CD4-positive, alpha-beta T cell treated with Interleukin-4 for 1 hour (primary cell): ENCODE measurements at regions not wholly inside any gene's neighbourhood (a gene's known extent, or its start where the extent isn't known, plus 50 kb on each side); places are given as distances from the start of the nearest gene placed in this dataset.
A peak's percentile ranks its signal among the peaks of the same experiment; 100 is the strongest.
"Not testable (repeated sequence)": the region's sequence is repeated elsewhere in the genome, so short reads cannot be mapped to it uniquely, and the experiment has no call there.

Experiments
- DNase-seq, 2 donors: peaks; one replicate each; pipeline ENCODE4 v3.0.0-alpha.2; 2020 to 2022

DNA sequence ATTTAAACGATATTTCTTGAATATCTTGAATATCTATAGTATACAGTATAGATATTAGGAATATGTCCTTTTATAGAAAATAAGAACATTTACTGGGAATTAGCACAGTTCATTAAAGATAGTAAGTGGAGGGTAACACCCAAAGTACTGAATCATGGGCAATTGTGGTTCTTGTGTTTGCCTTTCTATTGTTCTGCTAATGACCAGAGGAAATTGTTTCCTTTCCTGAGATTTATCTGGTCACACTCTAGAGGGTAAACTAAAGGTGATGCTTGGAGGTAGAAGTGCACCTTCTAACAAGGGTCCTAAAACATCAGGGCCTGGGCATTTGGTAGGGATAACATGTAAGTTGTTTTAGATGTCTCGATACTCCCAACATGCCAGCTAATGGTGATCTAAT, 241.3 kb upstream of the SFRP2 start:
- no peak for DNase-seq

DNA sequence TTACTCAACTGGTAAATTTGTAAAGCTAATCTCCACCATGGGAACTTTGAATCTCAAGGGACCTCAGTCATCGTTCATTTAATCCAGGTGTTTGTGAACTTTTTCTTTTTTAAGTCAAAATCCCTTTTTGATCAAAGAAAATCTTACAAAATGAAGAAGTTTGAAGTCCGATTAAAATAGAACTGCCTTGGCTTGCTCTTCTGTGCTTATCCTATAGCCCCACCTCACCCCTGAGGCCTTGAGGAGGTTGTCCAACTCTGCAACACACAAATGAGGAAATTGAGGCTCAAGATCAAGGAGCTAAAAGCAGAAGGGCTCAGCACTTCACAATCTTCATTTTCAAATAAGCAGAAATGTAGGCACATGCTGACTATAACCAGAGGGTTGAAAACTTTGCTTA, 240.3 kb upstream of the SFRP2 start:
- no peak for DNase-seq

GRCh38 chr4:154025110-154025509, 236.2 kb upstream of the SFRP2 start:
- no peak for DNase-seq

GRCh38 chr4:154024097-154024694, 235.3 kb upstream of the SFRP2 start:
- DNase-seq = no peak

- not testable (repeated sequence) for DNase-seq
These were observed 234.8 kb upstream of the SFRP2 start for GRCh38 chr4:154023671-154024070.

DNA sequence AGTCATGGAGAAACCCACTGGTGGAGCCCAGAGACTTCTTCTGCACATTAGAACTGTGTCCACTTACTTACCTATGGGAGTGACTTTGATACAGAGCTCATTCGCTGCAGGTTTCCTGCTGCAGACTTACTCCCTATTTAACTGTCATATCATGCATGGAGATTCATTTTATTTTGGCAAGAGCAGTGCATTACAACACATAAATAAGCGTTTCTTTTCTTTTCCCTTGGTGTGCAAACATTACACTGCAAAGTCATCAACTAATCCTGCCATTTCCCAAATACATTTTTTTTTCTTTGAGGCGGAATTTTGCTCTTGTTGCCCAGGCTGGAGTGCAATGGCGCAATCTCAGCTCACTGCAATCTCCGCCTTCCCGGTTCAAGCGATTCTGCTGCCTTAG, 230.9 kb upstream of the SFRP2 start:
- no peak for DNase-seq

DNA sequence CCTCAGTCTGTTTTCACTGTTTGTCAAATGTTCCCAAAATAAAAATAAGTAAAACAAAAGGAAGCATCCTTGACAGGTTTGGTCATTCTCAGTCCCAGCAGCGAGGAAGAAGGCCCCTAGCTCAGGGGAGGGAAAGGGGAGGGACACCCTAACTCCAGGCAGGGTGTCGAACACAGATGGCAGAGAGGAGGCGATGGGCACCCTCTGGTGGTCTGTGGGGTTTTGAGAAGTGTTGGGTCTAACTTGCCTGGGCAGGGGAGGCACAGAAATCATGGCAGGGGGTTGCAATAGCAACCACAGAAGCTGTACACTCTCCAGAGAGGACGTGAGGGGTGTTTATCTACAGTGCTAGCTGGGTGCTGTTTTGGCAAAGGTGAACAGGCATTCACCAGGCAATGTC, 229.8 kb upstream of the SFRP2 start:
- peak; percentile 7 to 18 for DNase-seq

- no peak for DNase-seq
These were observed 226.7 kb upstream of the SFRP2 start for GRCh38 chr4:154015578-154015977.

- no peak for DNase-seq
These were observed 225.8 kb upstream of the SFRP2 start for GRCh38 chr4:154014407-154015321.

DNA sequence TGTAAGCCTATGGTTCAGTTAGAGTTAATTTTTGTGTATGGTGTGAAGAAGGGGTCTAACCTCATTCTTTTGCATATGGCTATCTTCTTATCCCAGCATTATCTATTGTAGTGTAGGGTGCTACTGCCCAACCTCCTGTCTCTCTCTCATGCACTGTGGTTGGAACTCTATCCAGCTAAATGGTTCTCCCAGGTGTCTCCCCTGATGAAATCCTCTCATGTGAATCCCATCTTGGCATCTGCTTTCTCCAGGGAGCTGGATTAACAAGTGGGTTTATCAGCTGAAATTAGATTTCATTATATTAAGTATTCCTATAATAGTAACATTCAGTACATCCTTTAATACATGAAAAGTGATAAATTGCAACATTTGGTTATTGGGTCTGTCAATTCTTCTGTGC, 224.7 kb upstream of the SFRP2 start:
- no peak for DNase-seq

DNA sequence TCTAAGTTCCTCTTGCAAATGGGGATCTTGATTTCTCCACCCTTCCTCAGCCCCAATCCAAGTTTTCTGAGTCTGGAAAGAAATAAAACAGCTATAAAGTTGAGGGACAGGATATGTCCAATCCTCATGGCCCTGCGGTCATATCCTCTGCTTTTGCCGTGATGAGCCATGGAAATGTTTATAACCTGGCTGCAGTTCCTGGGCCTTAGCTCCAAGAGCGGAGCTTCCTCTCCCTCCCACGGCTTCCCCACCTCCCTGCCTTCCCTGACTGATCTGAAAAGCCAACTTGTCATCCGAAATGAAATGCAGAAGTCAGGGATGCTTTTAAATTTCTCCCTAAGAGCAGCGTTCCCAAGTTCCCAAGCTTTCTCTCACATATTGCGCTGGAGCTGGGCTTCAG, 221.5 kb upstream of the SFRP2 start:
- DNase-seq = no peak

DNA sequence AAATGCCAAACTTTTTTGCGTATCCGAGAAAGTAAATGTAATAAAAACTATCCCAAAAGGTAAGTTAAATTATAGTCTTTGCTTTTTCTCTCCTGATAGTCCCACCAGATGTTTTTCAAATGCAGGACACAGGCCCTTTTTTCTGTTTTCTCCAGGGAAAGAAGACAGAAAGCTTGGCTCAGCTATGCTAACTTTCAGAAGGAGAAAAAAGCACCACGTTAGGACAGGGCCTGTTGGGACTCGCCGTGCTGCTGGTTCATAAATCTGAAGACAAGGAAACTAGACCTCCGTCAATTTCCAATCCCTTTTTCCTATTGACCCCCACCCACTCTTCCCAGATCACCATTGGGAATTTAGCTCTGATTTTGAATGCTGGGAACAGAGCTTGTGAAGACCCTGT, 220.9 kb upstream of the SFRP2 start:
- no peak for DNase-seq

DNA sequence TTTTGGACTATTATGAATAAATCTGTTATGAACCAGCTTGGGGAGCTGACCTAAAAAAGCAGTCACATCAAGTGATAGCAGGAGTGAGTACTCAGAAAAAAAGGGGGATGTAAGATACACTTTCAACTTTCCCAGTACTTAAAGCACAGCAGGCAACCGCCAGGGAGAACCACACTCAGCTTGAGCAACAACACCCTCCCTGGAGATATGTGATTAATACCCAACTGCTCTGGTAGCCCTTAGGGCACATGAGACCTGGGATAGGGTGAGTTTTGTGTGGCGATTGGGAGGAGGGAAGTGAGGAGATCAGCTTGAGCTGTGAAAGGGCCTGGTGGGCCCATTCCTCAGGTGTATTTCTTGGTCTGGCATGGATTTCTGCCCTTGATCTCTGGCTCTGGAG, 220.3 kb upstream of the SFRP2 start:
- no peak for DNase-seq

DNA sequence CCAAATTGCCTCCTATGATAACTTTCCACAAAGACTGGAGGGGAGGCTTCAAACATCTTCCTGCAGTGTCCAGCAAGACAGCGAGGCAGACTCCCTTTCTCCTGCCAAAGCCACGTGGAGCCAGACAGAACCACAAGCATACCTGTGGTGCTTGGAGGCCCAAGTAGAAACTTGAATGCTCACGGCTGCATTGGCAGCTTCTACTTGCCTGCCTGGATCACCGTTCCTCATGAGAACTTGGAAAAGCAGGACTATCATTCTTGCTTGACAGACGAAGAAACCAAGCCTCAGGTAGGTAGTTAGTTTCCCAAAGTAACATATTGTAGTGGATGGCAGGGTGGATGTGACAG, 216.3 kb upstream of the SFRP2 start:
- no peak for DNase-seq

DNA sequence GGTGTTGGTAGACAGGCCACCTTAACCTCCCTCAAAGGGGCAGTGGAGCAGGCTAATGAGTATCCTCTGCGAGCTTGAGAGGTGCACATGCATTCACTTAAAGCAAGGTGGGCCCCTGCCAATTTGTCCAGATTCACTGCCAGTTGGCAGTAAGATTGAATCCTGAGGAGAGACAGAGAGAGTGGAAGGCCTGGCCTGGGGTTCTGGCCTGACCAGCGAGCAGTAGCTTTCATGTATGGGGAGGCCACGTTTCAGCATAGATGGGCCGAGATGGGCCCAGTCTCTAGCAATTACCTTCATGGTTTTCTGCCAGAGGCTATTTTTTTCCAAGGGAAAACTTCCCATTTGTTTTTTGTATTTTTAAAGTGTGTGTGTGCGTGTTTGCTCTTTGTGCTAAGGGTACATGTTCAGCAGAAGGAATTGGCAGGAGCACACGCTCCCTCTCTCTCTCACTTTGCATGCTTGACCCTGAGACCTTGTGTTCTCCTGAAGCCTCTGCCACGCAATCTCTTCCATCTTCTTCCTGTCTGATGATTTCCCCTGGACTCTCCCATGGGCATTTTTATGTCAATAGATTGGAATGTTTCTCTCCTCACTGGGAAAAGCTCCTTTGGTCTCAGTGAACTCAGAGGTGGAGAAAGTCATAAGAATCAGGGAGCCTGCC, 215.8 kb upstream of the SFRP2 start:
- DNase-seq = no peak

DNA sequence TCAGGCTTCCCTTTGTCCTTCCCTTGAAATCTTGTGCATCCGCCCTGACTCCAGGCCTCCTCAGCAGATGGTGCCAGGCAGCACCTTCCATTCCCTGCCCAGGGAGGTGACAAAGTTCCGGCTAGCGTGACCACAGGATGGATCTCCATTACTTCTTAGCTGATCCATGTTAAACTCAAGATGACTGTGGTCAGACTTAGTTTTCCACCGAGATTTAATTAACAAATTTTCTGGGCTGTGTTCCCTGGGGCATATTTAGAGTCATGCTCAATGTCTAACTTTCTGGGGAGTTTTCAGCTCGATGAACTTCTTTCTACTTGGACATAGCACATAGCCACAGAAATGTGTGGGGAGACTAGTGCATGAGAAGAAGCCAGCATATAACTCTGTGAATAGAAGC, 215.1 kb upstream of the SFRP2 start:
- DNase-seq = no peak

DNA sequence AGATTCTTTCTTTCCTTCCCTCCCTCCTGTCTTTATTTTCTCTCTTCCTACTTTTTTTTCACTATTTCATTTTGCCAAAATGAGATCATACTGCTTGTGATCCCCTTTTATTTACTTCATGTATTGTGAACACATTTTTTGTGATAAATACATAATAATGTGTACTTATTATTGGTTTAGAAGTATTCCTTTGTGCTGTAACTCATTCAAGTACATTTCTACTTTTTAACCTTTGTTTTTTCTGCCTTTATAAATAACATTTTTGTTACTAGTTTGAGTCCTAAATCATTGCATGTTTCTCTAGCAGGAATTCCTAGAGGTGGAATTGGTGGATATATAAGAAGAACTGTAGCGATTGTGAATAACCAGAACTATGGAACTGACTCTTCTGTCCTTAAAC, 214.5 kb upstream of the SFRP2 start:
- DNase-seq = no peak

- no peak for DNase-seq
These were observed 212.3 kb upstream of the SFRP2 start for GRCh38 chr4:154001193-154001592.

DNA sequence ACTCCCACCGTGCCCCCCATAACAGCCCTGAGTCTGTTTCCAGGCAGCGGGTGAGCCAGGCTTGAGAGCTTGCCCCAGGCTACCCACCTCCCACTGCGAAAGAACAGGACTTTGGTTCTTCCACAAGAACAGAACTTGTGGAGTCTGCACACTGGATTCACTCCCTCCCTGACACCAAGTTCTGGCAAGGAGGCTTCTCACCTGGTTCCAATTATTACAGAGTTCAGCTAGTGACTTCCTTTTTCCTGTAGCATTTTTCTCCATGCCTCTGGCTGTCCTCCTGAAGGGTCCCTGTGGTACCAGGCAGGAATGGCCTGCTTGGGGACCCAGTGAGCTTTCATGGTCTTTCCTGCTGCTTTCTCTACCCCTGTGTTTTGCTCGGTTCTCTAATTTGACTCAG, 208.6 kb upstream of the SFRP2 start:
- DNase-seq = no peak

GRCh38 chr4:153989505-153989904, 200.6 kb upstream of the SFRP2 start:
- DNase-seq = no peak

- DNase-seq = no peak
These were observed 199.8 kb upstream of the SFRP2 start for GRCh38 chr4:153988492-153989363.

DNA sequence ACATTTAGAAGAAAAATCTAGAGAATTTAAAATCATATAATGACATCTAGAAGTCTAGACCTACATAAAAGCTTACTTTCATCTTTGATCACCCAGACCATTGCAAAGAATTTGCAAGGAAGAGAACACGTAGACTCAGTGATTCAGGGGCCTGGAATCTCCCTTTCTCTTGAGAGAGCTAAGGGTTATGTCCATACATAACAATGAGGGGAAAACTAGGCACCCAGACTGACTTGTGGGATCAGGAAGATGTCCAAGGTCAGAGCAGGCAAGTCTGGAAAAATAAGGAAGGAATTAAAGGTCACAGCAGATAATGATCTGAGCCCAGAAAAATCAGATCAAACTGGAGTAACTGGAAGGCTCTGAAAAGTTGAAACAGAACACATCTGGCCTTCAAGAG, 198.4 kb upstream of the SFRP2 start:
- DNase-seq = no peak

GRCh38 chr4:153976954-153977353, 188.1 kb upstream of the SFRP2 start:
- DNase-seq = no peak
